ENCODE measurements at regions not wholly inside any gene's neighbourhood (a gene's known extent, or its start where the extent isn't known, plus 50 kb on each side); places are given as distances from the start of the nearest gene placed in this dataset.

- no peaks in the 10 kb centered on the region; the same call in 1 of the 2 replicates for H3K27me3 ChIP-seq
- no peak overlapping the region for H3K27ac ChIP-seq
- H3K4me3 ChIP-seq: no peak overlapping the region
- no peaks in the 10 kb centered on the region for H3K4me1 ChIP-seq
- H3K36me3 ChIP-seq: no peaks in the 10 kb centered on the region
- H3K9me3 ChIP-seq (replicated peaks): no peaks in the 10 kb centered on the region
- DNase-seq: no peak
Measured at GRCh38 chr4:20433097-20433705, 181.5 kb downstream of the SLIT2 start.

- no peak overlapping the region for H3K27ac ChIP-seq
- no peaks in the 10 kb centered on the region for H3K9me3 ChIP-seq (replicated peaks)
- H3K36me3 ChIP-seq: no peaks in the 10 kb centered on the region
- DNase-seq: no peak
- H3K4me3 ChIP-seq: no peak overlapping the region
- peaks cover 9% of the 10 kb centered on the region for H3K27me3 ChIP-seq
- no peaks in the 10 kb centered on the region; the same call in 1 of the 2 replicates for H3K4me1 ChIP-seq
Measured at GRCh38 chr4:20440170-20440569, 188.5 kb downstream of the SLIT2 start.

GRCh38 chr4:20443015-20443805 lies 191.5 kb downstream of the SLIT2 start:
- H3K27ac ChIP-seq: no peak overlapping the region
- DNase-seq: no peak
- H3K4me3 ChIP-seq: no peak overlapping the region
- no peaks in the 10 kb centered on the region for H3K9me3 ChIP-seq (replicated peaks)
- H3K4me1 ChIP-seq: peaks cover 18% of the 10 kb centered on the region
- H3K27me3 ChIP-seq: peaks cover 9% of the 10 kb centered on the region
- H3K36me3 ChIP-seq: no peaks in the 10 kb centered on the region

- Histone ChIP-seq H3K27ac (no peak overlapping the region), H3K27me3 (peaks cover 9% of the 10 kb centered on the region), H3K36me3 (no peaks in the 10 kb centered on the region), H3K4me3 (no peak overlapping the region), H3K9me3 (replicated peaks) (no peaks in the 10 kb centered on the region), H3K4me1 (peaks cover 18% of the 10 kb centered on the region)
- no peak for DNase-seq
Measured at GRCh38 chr4:20444599-20445337, 193.1 kb downstream of the SLIT2 start.

- DNase-seq: peak; percentile 49 to 83
- H3K27ac ChIP-seq: no peak overlapping the region
- peaks cover 18% of the 10 kb centered on the region for H3K4me1 ChIP-seq
- no peak overlapping the region for H3K4me3 ChIP-seq
- no peaks in the 10 kb centered on the region for H3K36me3 ChIP-seq
- H3K27me3 ChIP-seq: peaks cover 9% of the 10 kb centered on the region
- no peaks in the 10 kb centered on the region for H3K9me3 ChIP-seq (replicated peaks)
Measured at GRCh38 chr4:20445933-20446723, 194.4 kb downstream of the SLIT2 start.

GRCh38 chr4:20447103-20447502 lies 195.4 kb downstream of the SLIT2 start:
- Histone ChIP-seq H3K4me3 (no peak overlapping the region), H3K27ac (no peak overlapping the region), H3K27me3 (peaks cover 9% of the 10 kb centered on the region), H3K36me3 (no peaks in the 10 kb centered on the region), H3K4me1 (peaks cover 18% of the 10 kb centered on the region), H3K9me3 (replicated peaks) (no peaks in the 10 kb centered on the region)
- DNase-seq: peak in 1 of 2 experiments; percentile 8

- no peaks in the 10 kb centered on the region for H3K36me3 ChIP-seq
Measured at GRCh38 chr4:20451986-20452385, 200.3 kb downstream of the SLIT2 start.

GRCh38 chr4:20454515-20454914 lies 202.8 kb downstream of the SLIT2 start:
- H3K4me1 ChIP-seq: no peaks in the 10 kb centered on the region
- no peaks in the 10 kb centered on the region for H3K27me3 ChIP-seq
- no peak overlapping the region for H3K27ac ChIP-seq
- H3K9me3 ChIP-seq (replicated peaks): no peaks in the 10 kb centered on the region
- no peak for DNase-seq
- H3K36me3 ChIP-seq: no peaks in the 10 kb centered on the region
- H3K4me3 ChIP-seq: no peak overlapping the region

More at GRCh38 chr4:20451986-20452385, 200.3 kb downstream of the SLIT2 start:
- H3K4me1 ChIP-seq: 0 out of 2 replicates have a peak, but pooled peaks cover 2% of the 10 kb centered on the region
- DNase-seq: no peak
- no peaks in the 10 kb centered on the region for H3K9me3 ChIP-seq (replicated peaks)
- no peak overlapping the region for H3K27ac ChIP-seq
- no peaks in the 10 kb centered on the region for H3K27me3 ChIP-seq
- no peak overlapping the region for H3K4me3 ChIP-seq

GRCh38 chr4:20456407-20456806 lies 204.7 kb downstream of the SLIT2 start:
- no peak overlapping the region for H3K27ac ChIP-seq
- H3K4me3 ChIP-seq: no peak overlapping the region
- DNase-seq: no peak
- H3K9me3 ChIP-seq (replicated peaks): no peaks in the 10 kb centered on the region
- no peaks in the 10 kb centered on the region for H3K36me3 ChIP-seq
- no peaks in the 10 kb centered on the region for H3K4me1 ChIP-seq
- H3K27me3 ChIP-seq: no peaks in the 10 kb centered on the region

GRCh38 chr4:20462426-20463175 lies 210.9 kb downstream of the SLIT2 start:
- H3K4me3 ChIP-seq: no peak overlapping the region
- H3K27me3 ChIP-seq: 0 out of 2 replicates have a peak, but pooled peaks cover 3% of the 10 kb centered on the region
- no peak for DNase-seq
- H3K9me3 ChIP-seq (replicated peaks): no peaks in the 10 kb centered on the region
- H3K27ac ChIP-seq: no peak overlapping the region
- no peaks in the 10 kb centered on the region for H3K36me3 ChIP-seq
- no peaks in the 10 kb centered on the region for H3K4me1 ChIP-seq

- Histone ChIP-seq H3K27me3 (0 out of 2 replicates have a peak, but pooled peaks cover 3% of the 10 kb centered on the region), H3K27ac (no peak overlapping the region), H3K4me1 (no peaks in the 10 kb centered on the region), H3K4me3 (no peak overlapping the region), H3K9me3 (replicated peaks) (no peaks in the 10 kb centered on the region), H3K36me3 (no peaks in the 10 kb centered on the region)
- DNase-seq: no peak
Measured at GRCh38 chr4:20463176-20463430, 211.4 kb downstream of the SLIT2 start.

GRCh38 chr4:20464381-20464780 lies 212.7 kb downstream of the SLIT2 start:
- Histone ChIP-seq H3K27me3 (0 out of 2 replicates have a peak, but pooled peaks cover 3% of the 10 kb centered on the region), H3K36me3 (no peaks in the 10 kb centered on the region), H3K4me3 (no peak overlapping the region), H3K9me3 (replicated peaks) (no peaks in the 10 kb centered on the region), H3K27ac (no peak overlapping the region), H3K4me1 (no peaks in the 10 kb centered on the region)
- no peak for DNase-seq

- DNase-seq: peak in 1 of 2 experiments; percentile 55
- Histone ChIP-seq H3K4me3 (no peak overlapping the region), H3K4me1 (no peaks in the 10 kb centered on the region), H3K9me3 (replicated peaks) (no peaks in the 10 kb centered on the region), H3K36me3 (no peaks in the 10 kb centered on the region), H3K27ac (no peak overlapping the region), H3K27me3 (no peaks in the 10 kb centered on the region)
Measured at GRCh38 chr4:20474119-20474518, 222.4 kb downstream of the SLIT2 start.

- no peak overlapping the region for H3K27ac ChIP-seq
- H3K9me3 ChIP-seq (replicated peaks): no peaks in the 10 kb centered on the region
- no peak for DNase-seq
- no peak overlapping the region for H3K4me3 ChIP-seq
- H3K36me3 ChIP-seq: no peaks in the 10 kb centered on the region
- no peaks in the 10 kb centered on the region for H3K4me1 ChIP-seq
- no peaks in the 10 kb centered on the region for H3K27me3 ChIP-seq
Measured at GRCh38 chr4:20478412-20478811, 221.8 kb upstream of the PACRGL start.
